ENCODE measurements at regions not wholly inside any gene's neighbourhood (a gene's known extent, or its start where the extent isn't known, plus 50 kb on each side); places are given as distances from the start of the nearest gene placed in this dataset.

DNA sequence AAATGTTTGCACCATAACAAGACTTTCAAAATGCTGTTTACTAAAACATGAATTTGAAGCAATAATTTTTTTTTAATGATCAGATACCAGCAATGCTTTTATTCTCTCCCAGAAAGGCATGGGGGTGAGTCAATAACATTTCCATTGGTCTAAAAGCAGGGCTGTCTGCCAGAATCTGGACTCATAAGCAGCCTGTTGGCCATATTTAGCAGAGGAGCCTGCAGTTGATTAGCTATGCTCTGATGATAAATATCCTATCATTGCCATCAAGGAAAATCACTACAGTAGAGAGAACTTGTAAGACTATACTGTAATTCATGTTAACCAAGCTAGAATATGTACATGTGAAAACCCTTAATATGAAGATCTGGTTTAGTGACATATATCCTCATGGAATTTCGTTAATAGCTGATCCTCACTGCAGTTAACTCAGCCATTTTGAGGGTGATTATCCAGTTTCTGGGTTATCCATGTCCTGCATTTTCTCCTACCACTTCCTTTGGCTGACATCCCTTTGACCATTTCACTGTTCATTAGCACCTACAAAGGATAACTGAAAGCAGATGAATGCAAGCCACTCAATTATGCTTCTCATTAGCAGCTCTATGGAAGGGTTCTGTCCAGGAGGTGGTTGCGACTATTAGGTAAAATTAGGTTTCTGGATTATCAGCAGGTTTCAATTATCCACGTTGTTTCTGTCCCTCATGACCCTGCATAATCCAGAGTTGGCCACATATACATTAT, 72.9 kb upstream of the DIAPH2 start:
- intact Hi-C loops (cut with DNase I), result no loop called here
- H3K27me3 ChIP-seq, result peaks cover 0 to 10% (median 0%) of the 10 kb centered on the region in 9 donors
- DNase-seq (no peak), ATAC-seq (no peak)
- H3K4me3 ChIP-seq, result no peak overlapping the region
- TF ChIP-seq, protein P1, sequence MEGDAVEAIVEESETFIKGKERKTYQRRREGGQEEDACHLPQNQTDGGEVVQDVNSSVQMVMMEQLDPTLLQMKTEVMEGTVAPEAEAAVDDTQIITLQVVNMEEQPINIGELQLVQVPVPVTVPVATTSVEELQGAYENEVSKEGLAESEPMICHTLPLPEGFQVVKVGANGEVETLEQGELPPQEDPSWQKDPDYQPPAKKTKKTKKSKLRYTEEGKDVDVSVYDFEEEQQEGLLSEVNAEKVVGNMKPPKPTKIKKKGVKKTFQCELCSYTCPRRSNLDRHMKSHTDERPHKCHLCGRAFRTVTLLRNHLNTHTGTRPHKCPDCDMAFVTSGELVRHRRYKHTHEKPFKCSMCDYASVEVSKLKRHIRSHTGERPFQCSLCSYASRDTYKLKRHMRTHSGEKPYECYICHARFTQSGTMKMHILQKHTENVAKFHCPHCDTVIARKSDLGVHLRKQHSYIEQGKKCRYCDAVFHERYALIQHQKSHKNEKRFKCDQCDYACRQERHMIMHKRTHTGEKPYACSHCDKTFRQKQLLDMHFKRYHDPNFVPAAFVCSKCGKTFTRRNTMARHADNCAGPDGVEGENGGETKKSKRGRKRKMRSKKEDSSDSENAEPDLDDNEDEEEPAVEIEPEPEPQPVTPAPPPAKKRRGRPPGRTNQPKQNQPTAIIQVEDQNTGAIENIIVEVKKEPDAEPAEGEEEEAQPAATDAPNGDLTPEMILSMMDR (IDR thresholded peaks at IDR 0.05), result no peak
- no peak for TF ChIP-seq POLR2A (IDR thresholded peaks at IDR 0.05)
- no peaks in the 10 kb centered on the region for H3K4me1 ChIP-seq
- no peak overlapping the region for H3K27ac ChIP-seq
- WGBS, 4 donors, result 37 to 60% (median 52%) methylated on average over 3 of the region's 3 CpGs
- H3K9me3 ChIP-seq, result no peaks in the 10 kb centered on the region
- no peaks in the 10 kb centered on the region for H3K36me3 ChIP-seq

DNA sequence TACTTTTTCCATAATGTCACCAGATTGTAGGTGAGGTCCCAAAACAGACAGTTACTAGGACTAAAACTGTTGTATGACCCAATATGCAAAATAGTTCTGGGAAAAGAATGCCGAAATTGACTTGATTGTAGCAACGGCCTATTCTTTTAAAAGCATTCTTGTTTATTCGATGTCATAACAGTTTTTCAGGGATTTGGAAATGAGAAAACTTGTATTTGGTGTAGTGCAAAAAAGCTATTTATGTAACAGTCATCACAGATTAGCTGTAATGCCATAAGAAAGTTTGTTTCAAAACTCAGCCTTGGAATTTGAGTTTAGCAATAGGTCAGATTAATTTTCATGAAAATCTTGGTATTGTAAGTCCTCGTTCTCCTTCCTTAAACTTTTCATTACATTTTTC, 69.2 kb upstream of the DIAPH2 start:
- 74 to 92% (median 83%) methylated on average over 4 of the region's 4 CpGs for WGBS, 4 donors

DNA sequence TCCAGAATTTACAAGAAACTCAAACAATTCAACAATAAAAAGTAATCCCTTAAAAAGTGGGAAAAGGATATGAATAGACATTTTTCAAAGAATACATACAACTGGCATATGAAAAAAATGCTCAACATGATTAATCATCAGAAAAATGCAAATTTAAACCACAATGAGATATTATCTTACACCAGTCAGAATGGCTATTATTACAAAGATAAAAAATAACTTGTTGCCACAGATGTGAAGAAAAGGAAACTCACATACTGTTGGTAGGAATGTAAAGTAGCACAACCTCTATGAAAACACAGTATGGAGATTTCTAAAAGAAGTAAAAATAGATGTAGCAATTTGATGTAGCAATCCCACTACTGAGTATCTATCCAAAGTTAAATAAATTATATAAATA, 65.1 kb upstream of the DIAPH2 start:
- H3K27me3 ChIP-seq, result peaks cover 0 to 8% (median 0%) of the 10 kb centered on the region in 9 donors
- no peak overlapping the region for H3K4me3 ChIP-seq
- H3K4me1 ChIP-seq, result no peaks in the 10 kb centered on the region
- intact Hi-C loops (cut with DNase I), result no loop called here
- DNase-seq (no peak), ATAC-seq (no peak)
- TF ChIP-seq POLR2A (IDR thresholded peaks at IDR 0.05), result no peak
- TF ChIP-seq, protein P1 (IDR thresholded peaks at IDR 0.05), result no peak
- no peaks in the 10 kb centered on the region for H3K36me3 ChIP-seq
- no peak overlapping the region for H3K27ac ChIP-seq
- H3K9me3 ChIP-seq, result no peaks in the 10 kb centered on the region

More for the DNA sequence above, 69.2 kb upstream of the DIAPH2 start:
- Histone ChIP-seq H3K27me3 (peaks cover 0 to 10% (median 0%) of the 10 kb centered on the region in 9 donors), H3K4me3 (no peak overlapping the region), H3K4me1 (no peaks in the 10 kb centered on the region), H3K9me3 (no peaks in the 10 kb centered on the region), H3K27ac (no peak overlapping the region), H3K36me3 (no peaks in the 10 kb centered on the region)
- TF ChIP-seq POLR2A (IDR thresholded peaks at IDR 0.05), result no peak
- TF ChIP-seq, protein P1 (IDR thresholded peaks at IDR 0.05), result no peak
- DNase-seq (no peak), ATAC-seq (no peak)
- intact Hi-C loops (cut with DNase I), result no loop called here

DNA sequence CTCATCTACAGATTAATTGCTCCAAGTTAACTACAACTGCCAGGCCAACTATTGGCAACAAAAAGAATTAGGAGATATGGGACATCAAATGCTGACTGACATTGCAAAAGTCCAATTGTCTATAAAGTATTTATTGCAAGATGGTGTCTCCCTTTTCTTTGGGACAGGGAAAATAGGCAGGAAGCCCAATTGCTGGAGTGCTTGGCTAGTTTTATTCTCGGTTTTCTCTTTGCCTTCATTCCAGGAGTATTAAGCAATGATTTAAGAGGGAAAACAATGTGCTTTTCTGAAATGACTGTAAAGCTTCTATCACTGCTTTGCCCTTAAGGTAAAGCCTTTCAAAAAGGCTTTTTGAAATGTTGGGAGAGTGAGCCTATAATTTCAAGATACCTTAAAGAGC, 62.8 kb upstream of the DIAPH2 start:
- no peak for DNase-seq
- intact Hi-C loops (cut with DNase I), result no loop called here
- Histone ChIP-seq H3K9me3 (no peaks in the 10 kb centered on the region), H3K27ac (no peak overlapping the region), H3K27me3 (peaks cover 0 to 4% (median 0%) of the 10 kb centered on the region in 9 donors), H3K4me3 (no peak overlapping the region), H3K36me3 (no peaks in the 10 kb centered on the region), H3K4me1 (no peaks in the 10 kb centered on the region)
- no peak for ATAC-seq
- TF ChIP-seq, protein P1 (IDR thresholded peaks at IDR 0.05), result no peak
- no peak for TF ChIP-seq POLR2A (IDR thresholded peaks at IDR 0.05)
- WGBS, 4 donors, result 47 to 84% (median 63%) methylated on average over 1 of the region's 1 CpG

Measured in heart left ventricle (tissue), 16 donors.